GM18858 (cell line): ENCODE measurements at regions not wholly inside any gene's neighbourhood (a gene's known extent, or its start where the extent isn't known, plus 50 kb on each side); places are given as distances from the start of the nearest gene placed in this dataset.
"Not testable (repeated sequence)": the region's sequence is repeated elsewhere in the genome, so short reads cannot be mapped to it uniquely, and the experiment has no call there.

Experiments used
- ATAC-seq: cut with Tn5 transposase; IDR thresholded peaks from one replicate; pipeline ENCODE4 v1.9.1; 2021; ENCODE audit not compliant: unreplicated experiment

GRCh38 chr6:112401083-112401482, 54.0 kb downstream of the RFPL4B start:
- ATAC-seq, result no peak

- no peak for ATAC-seq
These were observed 60.0 kb downstream of the RFPL4B start for GRCh38 chr6:112407101-112407590.

DNA sequence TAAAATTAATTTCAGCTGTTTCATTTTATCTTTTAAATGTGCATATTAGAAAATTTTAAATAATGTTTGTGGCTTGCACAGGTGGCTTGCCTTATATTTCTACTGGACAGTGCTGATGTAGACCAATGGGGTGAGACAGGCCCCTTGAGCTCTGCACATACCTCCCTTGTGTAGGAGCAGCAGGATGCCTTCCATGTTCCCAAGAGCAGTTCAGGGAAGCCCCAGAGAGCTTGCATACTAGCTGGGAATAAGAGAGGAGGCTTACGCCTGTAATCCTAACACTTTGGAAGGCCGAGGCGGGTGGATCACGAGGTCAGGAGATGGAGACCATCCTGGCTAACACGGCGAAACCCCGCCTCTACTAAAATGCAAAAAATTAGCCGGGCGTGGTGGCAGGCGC, 61.4 kb downstream of the RFPL4B start:
- no peak for ATAC-seq

- ATAC-seq, result no peak
These were observed 62.2 kb downstream of the RFPL4B start for GRCh38 chr6:112409311-112409710.

GRCh38 chr6:112413780-112414179, 66.7 kb downstream of the RFPL4B start:
- no peak for ATAC-seq

DNA sequence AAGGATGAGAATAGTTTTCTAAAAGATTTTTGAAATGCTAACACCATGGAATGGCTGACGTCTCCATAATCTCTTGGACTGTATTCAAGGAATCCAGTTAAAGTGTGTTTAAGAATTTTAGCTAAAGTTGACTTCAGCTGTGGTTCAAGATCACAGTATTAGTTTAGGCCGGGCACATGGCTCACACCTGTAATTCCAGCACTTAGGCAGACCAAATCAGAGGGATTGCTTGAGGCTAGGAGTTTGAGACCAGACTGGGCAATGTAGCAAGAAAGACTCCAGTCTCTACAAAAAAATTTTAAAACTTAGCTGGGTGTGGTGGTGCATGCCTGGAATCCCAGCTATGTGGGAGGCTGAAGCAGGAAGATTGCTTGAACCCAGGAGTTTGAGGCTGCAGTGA, 68.2 kb downstream of the RFPL4B start:
- ATAC-seq, result no peak

DNA sequence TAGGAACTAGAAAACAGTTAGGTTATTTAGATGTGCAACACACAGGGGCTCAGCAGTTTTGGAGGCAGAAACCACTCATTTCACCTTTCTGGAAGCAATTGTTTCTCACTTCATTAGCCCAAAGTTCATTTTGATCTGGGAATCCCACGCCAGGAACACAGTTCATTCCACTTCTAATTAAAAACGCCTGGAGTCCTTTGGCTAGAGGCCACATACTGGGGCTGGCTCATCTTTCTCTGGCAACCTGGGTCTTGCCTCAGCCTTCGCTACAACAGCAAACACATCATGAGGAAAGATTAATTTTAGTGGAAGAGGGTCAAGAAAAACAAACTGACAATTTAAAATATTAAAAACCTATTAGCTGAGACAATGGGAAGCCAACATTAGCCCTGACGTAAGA, 69.7 kb downstream of the RFPL4B start:
- ATAC-seq, result no peak

GRCh38 chr6:112427011-112427410, 79.9 kb downstream of the RFPL4B start:
- ATAC-seq, result not testable (repeated sequence)

DNA sequence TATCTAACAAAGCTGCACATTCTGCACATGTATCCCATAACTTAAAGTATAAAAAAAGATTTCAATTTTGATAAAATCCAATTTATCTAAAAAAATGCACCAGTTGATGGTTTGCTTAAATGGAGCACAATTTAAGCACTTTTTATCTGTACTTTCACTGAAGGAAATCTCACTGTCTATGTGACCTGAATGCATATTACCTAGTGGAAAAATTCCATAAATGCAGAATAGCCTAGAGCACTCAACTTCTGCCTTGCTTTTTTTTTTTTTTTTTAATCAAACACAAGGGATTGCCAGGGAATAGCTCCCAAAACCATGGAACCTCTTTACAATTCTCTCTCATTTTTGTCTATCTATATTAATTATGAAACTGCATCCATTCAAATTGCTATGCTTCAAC, 80.4 kb downstream of the RFPL4B start:
- ATAC-seq, result no peak

DNA sequence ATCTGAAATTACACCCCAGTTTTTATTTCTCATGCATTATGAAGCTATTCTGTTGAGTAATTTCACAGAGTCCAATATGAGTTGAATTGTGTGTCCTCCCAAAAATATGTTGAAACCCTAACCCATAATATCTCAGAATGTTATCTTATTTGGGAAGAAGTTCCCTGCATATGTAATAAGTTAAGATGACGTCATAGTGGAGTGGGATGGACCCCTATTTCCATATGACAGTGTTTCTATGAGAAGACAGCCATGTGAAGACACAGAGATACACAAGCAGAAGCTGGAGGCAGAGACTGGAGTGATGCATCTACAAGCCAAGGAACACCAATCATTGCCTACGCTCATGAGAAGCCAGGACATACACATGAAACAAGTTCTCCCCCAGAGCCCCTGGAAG, 81.3 kb downstream of the RFPL4B start:
- no peak for ATAC-seq

DNA sequence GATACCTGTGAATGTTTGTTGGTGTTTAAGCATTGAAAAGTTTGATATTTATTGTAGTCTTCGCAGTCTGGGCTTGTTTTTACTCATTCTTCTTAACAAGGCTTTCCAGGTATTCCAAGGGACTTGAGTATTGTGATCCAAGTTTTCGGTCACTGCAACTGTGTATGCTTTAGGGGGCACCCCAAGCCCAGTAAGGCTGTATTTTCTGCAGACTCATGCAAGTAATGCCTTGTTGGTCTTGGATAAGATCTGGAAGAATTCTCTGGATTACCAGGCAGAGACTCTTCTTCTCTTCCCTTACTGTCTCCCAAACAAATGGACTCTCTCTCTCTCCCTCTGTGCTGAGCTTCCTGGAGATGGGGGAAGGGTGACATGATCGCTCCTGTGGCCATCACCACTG, 82.1 kb downstream of the RFPL4B start:
- ATAC-seq, result no peak

GRCh38 chr6:112431803-112432202, 84.7 kb downstream of the RFPL4B start:
- ATAC-seq, result no peak

- ATAC-seq, result no peak
These were observed 85.7 kb downstream of the RFPL4B start for GRCh38 chr6:112432853-112433252.

GRCh38 chr6:112433457-112433856, 86.3 kb downstream of the RFPL4B start:
- ATAC-seq, result no peak

GRCh38 chr6:112434896-112435435, 87.8 kb downstream of the RFPL4B start:
- no peak for ATAC-seq

GRCh38 chr6:112437058-112437457, 89.9 kb downstream of the RFPL4B start:
- no peak for ATAC-seq

- no peak for ATAC-seq
These were observed 91.9 kb downstream of the RFPL4B start for GRCh38 chr6:112439010-112439409.

- ATAC-seq, result no peak
These were observed 92.3 kb downstream of the RFPL4B start for GRCh38 chr6:112439432-112439831.

DNA sequence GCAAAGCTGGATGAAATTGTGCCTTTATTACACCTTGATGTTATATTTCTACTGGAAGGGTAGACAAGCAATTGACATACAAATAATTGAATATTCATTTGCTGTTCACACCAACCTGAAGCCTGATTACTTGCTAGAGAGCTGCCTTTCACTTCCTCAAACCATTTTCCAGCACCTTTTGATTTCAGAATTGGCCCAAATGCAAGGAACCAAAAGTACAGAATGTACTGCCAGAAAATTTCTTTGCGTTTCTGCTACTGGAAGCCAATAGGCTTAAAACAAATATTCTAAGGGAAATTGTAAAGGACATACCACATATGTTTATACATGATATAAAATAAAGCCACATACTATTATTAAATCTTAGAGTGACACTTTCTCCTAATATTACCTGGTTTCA, 94.5 kb downstream of the RFPL4B start:
- ATAC-seq, result no peak

- no peak for ATAC-seq
These were observed 96.3 kb downstream of the RFPL4B start for GRCh38 chr6:112443179-112444065.

GRCh38 chr6:112448786-112449185, 101.7 kb downstream of the RFPL4B start:
- not testable (repeated sequence) for ATAC-seq

GRCh38 chr6:112450663-112451062, 103.5 kb downstream of the RFPL4B start:
- no peak for ATAC-seq
